ENCODE measurements at regions not wholly inside any gene's neighbourhood (a gene's known extent, or its start where the extent isn't known, plus 50 kb on each side); places are given as distances from the start of the nearest gene placed in this dataset.
"Not testable (repeated sequence)": the region's sequence is repeated elsewhere in the genome, so short reads cannot be mapped to it uniquely, and the experiment has no call there.

GRCh38 chr11:38009932-38010331, 1411.9 kb upstream of the RAG2 start:
- no peak for DNase-seq (ENCODE audit: low read depth in 2 of 2)

DNA sequence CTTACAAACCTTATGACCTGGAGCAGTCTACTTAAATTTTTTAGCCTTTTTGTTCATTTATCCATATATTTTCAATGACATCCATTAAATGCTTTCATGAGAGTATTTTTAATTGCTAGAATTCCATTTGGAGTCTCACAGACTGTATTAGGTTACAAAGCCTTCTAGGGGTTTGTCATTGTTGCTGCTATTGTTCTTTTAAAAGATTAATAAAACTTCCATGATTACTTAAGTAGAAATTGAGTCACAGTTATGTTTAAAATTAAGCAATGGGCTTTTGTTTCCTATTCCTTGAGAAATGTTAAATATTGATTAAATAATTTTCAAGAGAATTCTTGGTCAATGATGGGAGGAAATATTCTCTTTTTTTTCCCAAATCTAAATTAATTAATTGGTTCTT, 1408.4 kb upstream of the RAG2 start:
- no peak for DNase-seq (ENCODE audit: low read depth in 2 of 2)

DNA sequence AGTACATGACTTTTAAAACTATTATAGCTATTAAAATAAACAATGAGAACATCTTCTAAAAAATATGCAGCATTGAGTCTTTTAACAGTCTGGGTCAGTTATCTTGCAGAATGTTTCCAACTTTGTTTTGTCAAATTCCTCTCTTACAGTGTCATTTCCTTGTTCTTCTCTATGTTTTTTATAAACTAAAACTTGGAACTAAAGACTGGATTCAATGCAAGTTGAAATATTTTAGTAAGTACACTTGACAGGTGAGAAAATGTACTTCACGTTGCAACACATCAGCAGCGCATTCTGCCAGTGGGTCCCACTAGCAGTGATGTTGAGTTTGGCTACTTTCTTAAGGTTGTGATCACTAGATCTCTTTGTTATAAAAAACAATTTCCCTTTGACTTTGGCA, 1407.6 kb upstream of the RAG2 start:
- DNase-seq (ENCODE audit: low read depth in 2 of 2), result no peak

GRCh38 chr11:37999171-37999570, 1401.1 kb upstream of the RAG2 start:
- DNase-seq (ENCODE audit: low read depth in 2 of 2), result no peak

- DNase-seq (ENCODE audit: low read depth in 2 of 2), result no peak
Measured at GRCh38 chr11:37995886-37996285, 1397.8 kb upstream of the RAG2 start.

- no peak for DNase-seq (ENCODE audit: low read depth in 2 of 2)
Measured at GRCh38 chr11:37988031-37988430, 1390.0 kb upstream of the RAG2 start.

- DNase-seq (ENCODE audit: low read depth in 2 of 2), result no peak
Measured at GRCh38 chr11:37984991-37985390, 1387.0 kb upstream of the RAG2 start.

- no peak for DNase-seq (ENCODE audit: low read depth in 2 of 2)
Measured at GRCh38 chr11:37978647-37979046, 1380.6 kb upstream of the RAG2 start.

GRCh38 chr11:37973941-37974340, 1375.9 kb upstream of the RAG2 start:
- no peak for DNase-seq (ENCODE audit: low read depth in 2 of 2)

- no peak for DNase-seq (ENCODE audit: low read depth in 2 of 2)
Measured at GRCh38 chr11:37972691-37973090, 1374.7 kb upstream of the RAG2 start.

DNA sequence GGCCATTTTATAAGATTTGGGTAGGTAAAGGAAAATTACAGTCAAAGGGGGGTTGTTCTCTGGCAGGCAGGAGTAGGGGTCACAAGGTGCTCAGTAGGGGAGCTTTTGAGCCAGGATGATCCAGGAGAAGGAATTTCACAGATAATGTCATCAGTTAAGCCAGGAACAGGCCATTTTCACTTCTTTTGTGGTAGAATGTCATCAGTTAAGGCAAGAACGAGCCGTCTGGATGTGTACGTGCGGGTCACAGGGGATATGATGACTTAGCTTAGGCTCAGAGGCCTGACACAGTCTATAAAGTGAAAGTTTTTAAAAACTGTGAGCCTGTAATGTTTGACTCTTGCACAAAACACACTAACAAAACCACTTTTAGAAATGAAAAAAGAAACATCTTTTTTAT, 1371.3 kb upstream of the RAG2 start:
- DNase-seq (ENCODE audit: low read depth in 2 of 2), result not testable (repeated sequence)

GRCh38 chr11:37968148-37968547, 1370.1 kb upstream of the RAG2 start:
- no peak for DNase-seq (ENCODE audit: low read depth in 2 of 2)

DNA sequence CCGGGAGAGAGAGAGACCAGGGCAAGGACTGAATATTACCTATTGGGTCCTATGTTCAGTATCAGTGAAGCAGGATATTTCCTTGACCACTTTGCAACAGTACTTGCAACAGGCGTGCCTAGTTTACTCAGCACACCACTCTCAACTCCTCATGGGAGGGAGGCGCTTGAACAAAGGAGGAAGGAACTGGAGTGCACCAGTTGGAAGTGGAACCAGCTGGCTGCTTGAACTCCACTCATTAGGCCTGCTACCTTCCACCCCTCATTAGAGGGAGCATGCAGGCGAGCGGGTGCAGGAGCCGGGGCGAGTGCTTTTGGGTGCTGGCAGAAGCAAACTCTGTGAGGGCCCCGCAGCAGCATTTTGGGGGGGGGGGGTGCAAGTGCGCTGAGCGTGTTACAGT, 1369.6 kb upstream of the RAG2 start:
- DNase-seq (ENCODE audit: low read depth in 2 of 2), result no peak

DNA sequence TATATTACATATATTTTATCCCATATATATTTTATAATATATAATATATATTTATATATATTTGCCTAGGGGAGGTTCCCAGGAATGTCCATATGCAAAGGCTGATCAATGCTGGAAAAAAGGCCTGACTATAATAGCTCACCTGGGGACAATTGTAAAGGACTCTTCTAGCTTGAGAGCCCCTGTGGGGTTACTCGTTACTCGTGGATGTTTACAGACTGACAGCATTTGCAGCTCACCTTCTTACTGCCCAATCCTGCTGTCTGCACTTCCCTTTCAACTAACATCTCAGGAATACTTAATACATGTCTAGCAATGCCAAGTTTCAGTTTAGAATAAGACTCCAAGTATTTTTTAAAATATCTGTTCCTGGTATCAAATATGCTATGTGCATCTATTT, 1365.4 kb upstream of the RAG2 start:
- DNase-seq (ENCODE audit: low read depth in 2 of 2), result no peak

DNA sequence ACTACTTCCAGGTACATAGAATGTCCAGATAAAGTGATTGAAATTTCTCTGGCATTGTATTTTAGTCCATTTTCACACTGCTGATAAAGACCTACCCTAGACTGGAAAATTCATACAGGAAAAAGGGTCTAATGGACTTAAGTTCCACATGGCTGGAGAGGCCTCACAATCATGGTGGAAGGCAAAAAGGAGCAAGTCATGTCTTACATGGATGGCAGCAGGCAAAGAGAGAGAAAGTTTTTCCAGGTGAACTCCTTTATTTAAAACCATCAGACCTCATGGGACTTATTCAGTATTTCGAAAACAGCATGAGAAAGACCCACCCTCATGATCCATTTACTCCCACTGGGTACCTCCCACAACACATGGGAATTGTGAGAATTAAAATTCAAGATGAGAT, 1359.7 kb upstream of the RAG2 start:
- DNase-seq (ENCODE audit: low read depth in 2 of 2), result no peak

GRCh38 chr11:37951996-37952395, 1354.0 kb upstream of the RAG2 start:
- DNase-seq (ENCODE audit: low read depth in 2 of 2), result no peak

GRCh38 chr11:37948258-37948657, 1350.2 kb upstream of the RAG2 start:
- no peak for DNase-seq (ENCODE audit: low read depth in 2 of 2)

DNA sequence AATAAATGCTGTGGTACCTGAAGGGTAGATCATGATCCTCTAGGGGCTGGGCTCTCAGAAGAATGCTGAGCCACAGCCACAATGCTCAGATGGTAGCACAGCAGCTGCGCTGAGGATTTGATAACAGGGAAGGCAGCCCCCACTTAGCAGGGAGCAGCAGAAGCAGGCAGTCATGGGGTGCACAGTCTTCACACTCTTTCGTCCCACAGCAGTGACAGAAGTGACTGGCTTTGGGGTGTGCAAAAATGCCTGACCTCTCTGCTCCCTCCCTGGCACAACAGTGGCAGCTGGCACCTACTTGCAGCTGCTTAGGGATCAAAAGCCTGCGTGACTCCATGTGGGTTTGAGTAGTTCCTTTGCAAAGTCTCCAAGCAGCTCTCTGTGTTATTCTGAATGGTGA, 1349.8 kb upstream of the RAG2 start:
- no peak for DNase-seq (ENCODE audit: low read depth in 2 of 2)

DNA sequence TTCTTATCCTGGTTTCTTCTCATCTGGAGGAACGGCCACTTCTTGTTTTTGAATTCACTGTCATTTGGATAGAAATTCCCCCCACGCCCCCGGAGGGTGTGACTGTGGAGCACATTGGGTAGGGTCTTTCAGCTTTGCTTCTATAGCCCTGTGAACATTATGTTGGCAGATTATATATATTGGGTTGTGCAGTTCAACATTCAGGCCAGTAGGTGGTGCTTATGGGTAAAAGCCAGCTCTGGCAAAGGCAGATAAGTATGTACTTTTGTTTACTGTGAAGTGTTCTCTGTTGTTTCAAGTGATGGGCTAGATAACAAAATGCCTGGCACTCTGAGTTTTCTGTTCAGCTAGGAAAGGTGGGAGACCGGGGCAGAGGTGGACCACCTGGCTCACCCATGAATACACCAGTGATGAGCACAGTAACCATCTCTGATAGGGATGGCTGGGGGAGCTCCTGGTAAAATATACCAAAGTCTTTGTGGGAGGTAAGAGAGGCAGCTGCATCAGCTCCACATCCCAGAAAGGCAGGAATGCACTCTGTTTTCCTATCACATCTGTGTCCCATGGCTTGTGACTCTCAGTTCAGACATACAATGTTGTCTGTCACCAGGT, 1348.2 kb upstream of the RAG2 start:
- no peak for DNase-seq (ENCODE audit: low read depth in 2 of 2)

- no peak for DNase-seq (ENCODE audit: low read depth in 2 of 2)
Measured at GRCh38 chr11:37942081-37942480, 1344.0 kb upstream of the RAG2 start.

- no peak for DNase-seq (ENCODE audit: low read depth in 2 of 2)
Measured at GRCh38 chr11:37929100-37929653, 1331.1 kb upstream of the RAG2 start.

DNA sequence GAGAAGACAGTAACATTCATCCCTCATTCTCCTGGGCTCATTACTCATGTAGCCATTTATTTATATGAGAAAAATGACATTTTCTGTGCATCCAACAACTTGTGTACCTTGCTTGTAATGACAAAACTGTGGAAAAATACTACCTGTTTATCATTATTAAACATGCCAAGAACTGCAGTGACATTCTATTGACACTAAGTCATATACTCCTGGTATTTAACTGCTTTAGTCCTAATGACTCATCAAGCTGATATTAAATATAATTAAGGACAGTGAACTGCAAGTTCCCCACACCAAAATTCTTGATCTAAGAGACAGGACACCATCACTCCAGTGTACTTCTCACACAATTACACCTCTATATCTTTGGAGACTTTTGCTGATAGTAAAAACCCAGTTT, 1328.7 kb upstream of the RAG2 start:
- DNase-seq (ENCODE audit: low read depth in 2 of 2), result no peak

GRCh38 chr11:37916331-37916730, 1318.3 kb upstream of the RAG2 start:
- DNase-seq (ENCODE audit: low read depth in 2 of 2), result no peak

- DNase-seq (ENCODE audit: low read depth in 2 of 2), result no peak
Measured at GRCh38 chr11:37914859-37915258, 1316.8 kb upstream of the RAG2 start.
